ENCODE measurements at regions not wholly inside any gene's neighbourhood (a gene's known extent, or its start where the extent isn't known, plus 50 kb on each side); places are given as distances from the start of the nearest gene placed in this dataset.

DNA sequence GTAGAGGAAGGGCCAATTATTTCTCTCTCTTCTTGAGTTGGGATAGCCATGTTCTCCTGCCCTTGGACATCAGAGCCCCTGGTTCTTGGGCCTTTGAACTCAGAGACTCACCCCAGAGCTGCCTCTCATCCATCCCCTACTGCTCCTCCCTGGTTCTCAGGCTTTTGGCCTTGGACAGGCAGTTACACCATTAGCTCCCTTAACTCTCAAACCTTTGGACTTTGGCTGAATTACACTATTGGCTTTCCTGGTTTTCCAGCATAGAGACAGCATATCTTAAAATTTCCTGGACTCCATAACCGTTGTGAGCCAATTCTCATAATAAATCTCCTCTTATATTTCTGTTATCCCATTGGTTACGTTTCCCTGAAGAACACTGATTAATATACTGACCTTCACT lies 63.7 kb upstream of the CHL1 start:
- TF ChIP-seq EZH2phosphoT487 (IDR thresholded peaks at IDR 0.05; ENCODE audit: insufficient read depth, low read depth), result no peak
- TF ChIP-seq EZH2 (IDR thresholded peaks at IDR 0.05; ENCODE audit: insufficient read depth, poor library complexity, severe bottlenecking), result no peak
